HG03066 (cell line): ENCODE measurements at regions not wholly inside any gene's neighbourhood (a gene's known extent, or its start where the extent isn't known, plus 50 kb on each side); places are given as distances from the start of the nearest gene placed in this dataset.
"Not testable (repeated sequence)": the region's sequence is repeated elsewhere in the genome, so short reads cannot be mapped to it uniquely, and the experiment has no call there.

Experiments
- ATAC-seq: cut with Tn5 transposase; IDR thresholded peaks from one replicate; pipeline ENCODE4 v1.9.1; 2021; ENCODE audit warnings: low read depth; ENCODE audit not compliant: unreplicated experiment

- no peak for ATAC-seq
Measured at GRCh38 chr6:128600397-128600951, 80.1 kb upstream of the PTPRK start.

- no peak for ATAC-seq
Measured at GRCh38 chr6:128599036-128599435, 78.6 kb upstream of the PTPRK start.

- no peak for ATAC-seq
Measured at GRCh38 chr6:128598571-128598970, 78.2 kb upstream of the PTPRK start.

- no peak for ATAC-seq
Measured at GRCh38 chr6:128597956-128598355, 77.6 kb upstream of the PTPRK start.

- no peak for ATAC-seq
Measured at GRCh38 chr6:128597004-128597403, 76.6 kb upstream of the PTPRK start.

- no peak for ATAC-seq
Measured at GRCh38 chr6:128595544-128595943, 75.1 kb upstream of the PTPRK start.

- ATAC-seq, result no peak
Measured at GRCh38 chr6:128586095-128586494, 65.7 kb upstream of the PTPRK start.

GRCh38 chr6:128580224-128581110 lies 60.1 kb upstream of the PTPRK start:
- no peak for ATAC-seq

- ATAC-seq, result not testable (repeated sequence)
Measured at GRCh38 chr6:128575254-128575653, 54.9 kb upstream of the PTPRK start.

GRCh38 chr6:128574402-128574801 lies 54.0 kb upstream of the PTPRK start:
- ATAC-seq, result no peak

GRCh38 chr6:128573036-128573435 lies 52.6 kb upstream of the PTPRK start:
- no peak for ATAC-seq

- ATAC-seq, result no peak
Measured at GRCh38 chr6:128572294-128572693, 51.9 kb upstream of the PTPRK start.

- no peak for ATAC-seq
Measured at GRCh38 chr6:128570680-128571063, 50.3 kb upstream of the PTPRK start.

- no peak for ATAC-seq
Measured at GRCh38 chr6:128569732-128570679, 49.6 kb upstream of the PTPRK start.
